Cardiac muscle cell (in vitro differentiated cells and primary cell): ENCODE measurements at regions not wholly inside any gene's neighbourhood (a gene's known extent, or its start where the extent isn't known, plus 50 kb on each side); places are given as distances from the start of the nearest gene placed in this dataset.

Experiments used
- DNase-seq, 2 donors: peaks; one replicate each; pipeline versions ENCODE4 v3.0.0 to v3.0.0-alpha.2; 2010 to 2017; ENCODE audit warnings: low read depth in 1 of 2, low spot score in 1 of 2
- H3K27ac ChIP-seq: fragments of 200-600 bp; sonication (generic); 2 replicates; pipeline ENCODE4 v1.5.1; 2016
- H3K27me3 ChIP-seq: fragments of 200-600 bp; sonication (generic); 2 replicates; pipeline ENCODE4 v1.6.0; 2016; ENCODE audit warnings: control low read depth
- H3K36me3 ChIP-seq: fragments of 200-600 bp; sonication (generic); 2 replicates; pipeline ENCODE4 v1.5.1; 2016; ENCODE audit warnings: control low read depth
- H3K4me1 ChIP-seq: fragments of 200-600 bp; sonication (generic); 2 replicates; pipeline ENCODE4 v1.8.1; 2017; ENCODE audit warnings: low read depth, mild to moderate bottlenecking, mixed run types
- H3K4me3 ChIP-seq: fragments of 200-600 bp; sonication (generic); 2 replicates; pipeline ENCODE4 v1.5.1; 2016; ENCODE audit warnings: mild to moderate bottlenecking
- H3K9me3 ChIP-seq: fragments of 200-600 bp; sonication (generic); 2 replicates; pipeline ENCODE4 v1.5.1; 2017; ENCODE audit warnings: low read depth, mild to moderate bottlenecking, control low read depth
- TF ChIP-seq, protein P1 (sequence below): IDR thresholded peaks from 2 replicates; pipeline ENCODE4 v1.5.1; 2012; ENCODE audit warnings: low read depth, mild to moderate bottlenecking, low read length

DNA sequence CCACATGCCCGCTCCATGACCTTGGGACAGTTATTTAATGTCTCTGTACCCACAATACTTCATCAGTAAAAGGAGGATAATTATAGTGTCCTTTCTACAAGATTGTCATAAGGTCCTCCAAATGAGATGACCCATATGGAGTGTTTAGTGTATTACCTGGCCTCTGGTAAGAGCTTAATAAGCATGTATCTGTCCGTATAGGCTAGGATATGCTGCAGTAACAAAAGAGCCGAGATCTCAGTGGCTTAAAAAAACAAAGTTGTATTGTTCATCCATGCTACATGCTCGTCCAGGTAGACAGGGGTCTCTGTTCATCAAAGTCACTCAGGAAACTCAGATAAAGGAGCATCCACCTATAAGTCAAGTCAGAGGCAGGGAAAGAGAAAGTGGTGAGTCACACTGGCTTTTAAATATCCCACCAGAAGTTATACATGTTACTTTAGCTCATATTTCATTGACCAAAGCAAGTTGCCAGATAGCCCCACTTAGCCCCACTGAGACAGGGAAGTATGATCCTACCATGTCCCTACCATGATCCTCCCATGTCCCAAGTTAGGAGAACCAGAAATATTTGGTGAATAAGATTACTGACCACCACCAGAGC, 53.0 kb upstream of the KAZN start:
- Histone ChIP-seq H3K4me3 (no peak overlapping the region), H3K36me3 (no peaks in the 10 kb centered on the region), H3K9me3 (no peaks in the 10 kb centered on the region), H3K27me3 (no peaks in the 10 kb centered on the region), H3K27ac (no peak overlapping the region), H3K4me1 (no peaks in the 10 kb centered on the region)
- DNase-seq, result no peak
- TF ChIP-seq, protein P1, sequence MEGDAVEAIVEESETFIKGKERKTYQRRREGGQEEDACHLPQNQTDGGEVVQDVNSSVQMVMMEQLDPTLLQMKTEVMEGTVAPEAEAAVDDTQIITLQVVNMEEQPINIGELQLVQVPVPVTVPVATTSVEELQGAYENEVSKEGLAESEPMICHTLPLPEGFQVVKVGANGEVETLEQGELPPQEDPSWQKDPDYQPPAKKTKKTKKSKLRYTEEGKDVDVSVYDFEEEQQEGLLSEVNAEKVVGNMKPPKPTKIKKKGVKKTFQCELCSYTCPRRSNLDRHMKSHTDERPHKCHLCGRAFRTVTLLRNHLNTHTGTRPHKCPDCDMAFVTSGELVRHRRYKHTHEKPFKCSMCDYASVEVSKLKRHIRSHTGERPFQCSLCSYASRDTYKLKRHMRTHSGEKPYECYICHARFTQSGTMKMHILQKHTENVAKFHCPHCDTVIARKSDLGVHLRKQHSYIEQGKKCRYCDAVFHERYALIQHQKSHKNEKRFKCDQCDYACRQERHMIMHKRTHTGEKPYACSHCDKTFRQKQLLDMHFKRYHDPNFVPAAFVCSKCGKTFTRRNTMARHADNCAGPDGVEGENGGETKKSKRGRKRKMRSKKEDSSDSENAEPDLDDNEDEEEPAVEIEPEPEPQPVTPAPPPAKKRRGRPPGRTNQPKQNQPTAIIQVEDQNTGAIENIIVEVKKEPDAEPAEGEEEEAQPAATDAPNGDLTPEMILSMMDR, result no peak

DNA sequence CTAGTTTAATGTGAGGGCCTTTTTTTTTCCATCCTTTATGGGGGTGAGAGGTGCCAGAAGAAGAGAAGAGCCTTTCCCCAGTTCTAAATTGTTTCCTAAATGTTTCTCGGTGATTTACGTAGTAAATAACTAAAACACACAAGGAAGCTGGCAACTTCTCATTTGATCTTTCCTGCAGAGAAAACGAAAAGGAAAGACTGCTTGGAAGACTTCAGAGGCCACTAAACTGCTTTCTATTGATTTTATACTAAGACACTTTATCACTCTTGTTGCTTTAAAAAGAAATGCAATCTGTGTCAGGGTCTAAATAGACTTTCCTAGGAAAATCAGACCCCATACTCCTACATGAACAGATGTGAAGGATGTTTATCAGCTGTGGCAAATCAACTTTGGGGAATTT, 52.1 kb upstream of the KAZN start:
- no peak for DNase-seq
- no peaks in the 10 kb centered on the region for H3K4me1 ChIP-seq
- H3K4me3 ChIP-seq, result no peak overlapping the region
- H3K9me3 ChIP-seq, result no peaks in the 10 kb centered on the region
- H3K27me3 ChIP-seq, result no peaks in the 10 kb centered on the region
- no peak overlapping the region for H3K27ac ChIP-seq
- no peaks in the 10 kb centered on the region for H3K36me3 ChIP-seq
- TF ChIP-seq, protein P1, result no peak
